ENCODE measurements at regions not wholly inside any gene's neighbourhood (a gene's known extent, or its start where the extent isn't known, plus 50 kb on each side); places are given as distances from the start of the nearest gene placed in this dataset.

DNA sequence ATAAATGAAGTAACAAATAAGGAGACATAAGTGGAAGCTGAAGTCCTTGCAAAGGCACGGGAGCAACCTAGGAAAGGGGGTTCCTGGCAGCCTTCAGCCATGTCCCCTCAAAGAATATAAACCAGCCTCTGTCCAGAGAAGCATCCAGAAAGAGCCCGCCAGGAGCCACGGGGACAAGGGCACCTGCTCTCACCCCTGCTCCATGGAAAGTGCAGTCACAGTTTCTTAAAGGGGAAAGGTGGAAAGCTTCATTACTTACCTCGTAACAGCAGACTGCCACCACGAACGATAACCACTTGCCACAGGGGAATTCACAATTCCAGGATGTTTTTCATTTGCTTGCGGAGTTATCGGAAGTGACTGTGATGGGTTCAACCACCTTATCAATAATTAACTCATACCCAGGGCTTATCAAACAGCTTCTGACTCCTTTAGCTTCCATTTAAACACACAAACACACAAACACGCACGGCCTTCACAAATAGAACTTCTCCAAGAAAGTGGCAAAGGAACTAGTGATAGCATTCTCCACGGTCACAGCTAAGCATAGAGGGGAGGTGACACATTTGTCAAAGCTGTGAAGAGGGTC lies 134.2 kb upstream of the IGF1R start:
- no peaks in the 10 kb centered on the region for H3K36me3 ChIP-seq (ENCODE audit: control insufficient read depth, insufficient read depth, low read length)
- ChIA-PET POLR2A (no interaction called here), CTCF (ENCODE audit: low intra/inter-chr PET ratio) (no interaction called here)
- H3K79me2 ChIP-seq (ENCODE audit: control insufficient read depth, insufficient read depth, low read length) = no peaks in the 10 kb centered on the region
- no peaks in the 10 kb centered on the region for H3K4me1 ChIP-seq (replicated peaks in 1 of 2; ENCODE audit: control insufficient read depth in 2 of 2, insufficient read depth in 2 of 2, low read length in 2 of 2)
- intact Hi-C loops (cut with micrococcal nuclease) (loop anchor here (10.0 kb wide), 1 partner anchor 371 kb away; no protein-coding TSS in a partner anchor), in situ Hi-C loops (cut with MboI) (loop anchor here (10.0 kb wide), 1 partner anchor 551 kb away; no protein-coding TSS in a partner anchor)
- WGBS (ENCODE audit: insufficient coverage, low coverage, missing lambda C conversion rate) = 3% methylated on average over 11 of the region's 11 CpGs
- H3K9me3 ChIP-seq (replicated peaks; ENCODE audit: control insufficient read depth, insufficient read depth, low read depth, low read length) = no peaks in the 10 kb centered on the region
- no peaks in the 10 kb centered on the region for H4K20me1 ChIP-seq (replicated peaks; ENCODE audit: control insufficient read depth, insufficient read depth, low read length)
- no TSS peak for BruUV-seq (replicated peaks)
- H3K27me3 ChIP-seq (ENCODE audit: control insufficient read depth in 2 of 2, insufficient read depth in 2 of 2, low read length in 2 of 2) = peaks cover 3 to 16% of the 10 kb centered on the region in 2 experiments; a peak in 2 of 5 replicates
- H3K27ac ChIP-seq (ENCODE audit: extremely low read depth, low read depth, low read length) = no peak overlapping the region
- no peak overlapping the region for H3K4me3 ChIP-seq
- FAIRE-seq = no peak
- no peak overlapping the region for H2AFZ ChIP-seq (ENCODE audit: low read depth, low read length)
- H3K9ac ChIP-seq (ENCODE audit: insufficient read depth in 1 of 2, low read depth in 2 of 2, low read length in 2 of 2) = no peak overlapping the region
- no peak for ATAC-seq
- no peak for DNase-seq (ENCODE audit: extremely low read depth in 1 of 4, low spot score in 3 of 4)
- no peak overlapping the region for H3K4me2 ChIP-seq (ENCODE audit: insufficient read depth, low read length)
- no peaks in the 10 kb centered on the region for H3K9me1 ChIP-seq (ENCODE audit: control insufficient read depth, insufficient read depth, low read length)
- no peak for TF ChIP-seq SUPT5H (IDR thresholded peaks at IDR 0.05)
- no peak for TF ChIP-seq ZBTB2 (IDR thresholded peaks at IDR 0.05)
- no peak for TF ChIP-seq SREBF1 (IDR thresholded peaks at IDR 0.05; ENCODE audit: borderline replicate concordance, low read depth, low read length)
- TF ChIP-seq RBM14 (IDR thresholded peaks at IDR 0.05; ENCODE audit: borderline replicate concordance, insufficient read depth, low read depth, low read length) = no peak
- no peak for TF ChIP-seq KLF10 (CRISPR knock-in tag; IDR thresholded peaks at IDR 0.05)
- TF ChIP-seq ZNF253 (CRISPR knock-in tag; conservative IDR thresholded peaks at IDR 0.05) = no peak
- no peak for TF ChIP-seq RBM15 (IDR thresholded peaks at IDR 0.05; ENCODE audit: insufficient read depth, low read length)
- TF ChIP-seq ZNF212 (CRISPR knock-in tag; IDR thresholded peaks at IDR 0.05) = no peak
- no peak for TF ChIP-seq RFX5 (IDR thresholded peaks at IDR 0.05; ENCODE audit: low read depth, low read length)
- TF ChIP-seq ZNF395 (CRISPR knock-in tag; IDR thresholded peaks at IDR 0.05) = no peak
- TF ChIP-seq ZNF583 (CRISPR knock-in tag; IDR thresholded peaks at IDR 0.05) = no peak
- TF ChIP-seq, protein P1, sequence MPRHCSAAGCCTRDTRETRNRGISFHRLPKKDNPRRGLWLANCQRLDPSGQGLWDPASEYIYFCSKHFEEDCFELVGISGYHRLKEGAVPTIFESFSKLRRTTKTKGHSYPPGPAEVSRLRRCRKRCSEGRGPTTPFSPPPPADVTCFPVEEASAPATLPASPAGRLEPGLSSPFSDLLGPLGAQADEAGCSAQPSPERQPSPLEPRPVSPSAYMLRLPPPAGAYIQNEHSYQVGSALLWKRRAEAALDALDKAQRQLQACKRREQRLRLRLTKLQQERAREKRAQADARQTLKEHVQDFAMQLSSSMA (CRISPR knock-in tag; IDR thresholded peaks at IDR 0.05) = no peak
- TF ChIP-seq ZBTB5 (IDR thresholded peaks at IDR 0.05) = no peak
- TF ChIP-seq, protein P2, sequence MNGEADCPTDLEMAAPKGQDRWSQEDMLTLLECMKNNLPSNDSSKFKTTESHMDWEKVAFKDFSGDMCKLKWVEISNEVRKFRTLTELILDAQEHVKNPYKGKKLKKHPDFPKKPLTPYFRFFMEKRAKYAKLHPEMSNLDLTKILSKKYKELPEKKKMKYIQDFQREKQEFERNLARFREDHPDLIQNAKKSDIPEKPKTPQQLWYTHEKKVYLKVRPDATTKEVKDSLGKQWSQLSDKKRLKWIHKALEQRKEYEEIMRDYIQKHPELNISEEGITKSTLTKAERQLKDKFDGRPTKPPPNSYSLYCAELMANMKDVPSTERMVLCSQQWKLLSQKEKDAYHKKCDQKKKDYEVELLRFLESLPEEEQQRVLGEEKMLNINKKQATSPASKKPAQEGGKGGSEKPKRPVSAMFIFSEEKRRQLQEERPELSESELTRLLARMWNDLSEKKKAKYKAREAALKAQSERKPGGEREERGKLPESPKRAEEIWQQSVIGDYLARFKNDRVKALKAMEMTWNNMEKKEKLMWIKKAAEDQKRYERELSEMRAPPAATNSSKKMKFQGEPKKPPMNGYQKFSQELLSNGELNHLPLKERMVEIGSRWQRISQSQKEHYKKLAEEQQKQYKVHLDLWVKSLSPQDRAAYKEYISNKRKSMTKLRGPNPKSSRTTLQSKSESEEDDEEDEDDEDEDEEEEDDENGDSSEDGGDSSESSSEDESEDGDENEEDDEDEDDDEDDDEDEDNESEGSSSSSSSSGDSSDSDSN (IDR thresholded peaks at IDR 0.05; ENCODE audit: borderline replicate concordance in 1 of 2, low read depth in 2 of 2, low read length in 2 of 2) = no peak
- TF ChIP-seq ZNF766 (CRISPR knock-in tag; conservative IDR thresholded peaks at IDR 0.05) = no peak
